CD8-positive, alpha-beta memory T cell (primary cell): ENCODE measurements at regions not wholly inside any gene's neighbourhood (a gene's known extent, or its start where the extent isn't known, plus 50 kb on each side); places are given as distances from the start of the nearest gene placed in this dataset.
"Not testable (repeated sequence)": the region's sequence is repeated elsewhere in the genome, so short reads cannot be mapped to it uniquely, and the experiment has no call there.

ENCODE experiments used
- CTCF ChIA-PET: fragments of 350-600 bp; sonication (Branson Sonifier 250); formaldehyde crosslinking; loops from one replicate; lab custom pipeline; 2021; ENCODE audit warnings: antibody characterized with exemption; lab: Charles Lee
- POLR2A ChIA-PET: fragments of 350-600 bp; sonication (Branson Sonifier 250); formaldehyde crosslinking; loops from one replicate; lab custom pipeline; 2021; ENCODE audit warnings: antibody characterized with exemption; lab: Charles Lee
- DNase-seq, 5 donors: peaks; one replicate each; pipeline versions ENCODE4 v3.0.0 to v3.0.0-alpha.2; 2020 to 2022; ENCODE audit warnings: mixed read lengths in 1 of 5
- H3K27ac ChIP-seq: one replicate; pipeline ENCODE4 v1.7.0; 2013; ENCODE audit warnings: low read depth, mild to moderate bottlenecking, low read length, moderate library complexity
- H3K27me3 ChIP-seq: 2 replicates; pipeline ENCODE4 v1.7.0; 2013; ENCODE audit warnings: low read length, mild to moderate bottlenecking; ENCODE audit not compliant: insufficient read depth, poor library complexity, severe bottlenecking
- H3K36me3 ChIP-seq: 2 replicates; pipeline ENCODE4 v1.7.0; 2013; ENCODE audit warnings: mild to moderate bottlenecking, low read length, moderate library complexity; ENCODE audit not compliant: insufficient read depth
- H3K4me1 ChIP-seq: 2 replicates; pipeline ENCODE4 v1.7.0; 2013; ENCODE audit warnings: mild to moderate bottlenecking, low read length, moderate library complexity; ENCODE audit not compliant: insufficient read depth
- H3K4me3 ChIP-seq: 2 replicates; pipeline ENCODE4 v1.7.0; 2013; ENCODE audit warnings: mild to moderate bottlenecking, low read length
- H3K9me3 ChIP-seq: 2 replicates; pipeline ENCODE4 v1.7.0; 2013; ENCODE audit warnings: mild to moderate bottlenecking, low read length
- H3K27ac Mint-ChIP-seq, 8 donors: one replicate each; pipeline ENCODE4 v1.8.0; 2020 to 2021; ENCODE audit warnings: mixed read lengths in 8 of 8, mild to moderate bottlenecking in 6 of 8, inconsistent platforms in 3 of 8, moderate library complexity in 3 of 8
- H3K27me3 Mint-ChIP-seq, 2 donors: one replicate each; pipeline ENCODE4 v1.8.0; 2020 to 2021; ENCODE audit warnings: mixed read lengths in 2 of 2, mild to moderate bottlenecking in 1 of 2, moderate library complexity in 1 of 2
- H3K36me3 Mint-ChIP-seq, 3 donors: one replicate each; pipeline ENCODE4 v1.8.0; 2020 to 2021; ENCODE audit warnings: mixed read lengths in 3 of 3, inconsistent platforms in 1 of 3, mild to moderate bottlenecking in 1 of 3
- H3K4me1 Mint-ChIP-seq, 3 donors: one replicate each; pipeline ENCODE4 v1.8.0; 2020 to 2021; ENCODE audit warnings: mixed read lengths in 3 of 3, inconsistent platforms in 1 of 3, mild to moderate bottlenecking in 1 of 3
- H3K4me3 Mint-ChIP-seq, 7 donors: one replicate each; pipeline ENCODE4 v1.8.0; 2020 to 2021; ENCODE audit warnings: mixed read lengths in 7 of 7, mild to moderate bottlenecking in 6 of 7, moderate library complexity in 4 of 7, inconsistent platforms in 2 of 7
- H3K9me3 Mint-ChIP-seq, 5 donors: one replicate each; pipeline ENCODE4 v1.8.0; 2020 to 2022; ENCODE audit warnings: mixed read lengths in 5 of 5, mild to moderate bottlenecking in 3 of 5, moderate library complexity in 2 of 5, inconsistent platforms in 1 of 5

DNA sequence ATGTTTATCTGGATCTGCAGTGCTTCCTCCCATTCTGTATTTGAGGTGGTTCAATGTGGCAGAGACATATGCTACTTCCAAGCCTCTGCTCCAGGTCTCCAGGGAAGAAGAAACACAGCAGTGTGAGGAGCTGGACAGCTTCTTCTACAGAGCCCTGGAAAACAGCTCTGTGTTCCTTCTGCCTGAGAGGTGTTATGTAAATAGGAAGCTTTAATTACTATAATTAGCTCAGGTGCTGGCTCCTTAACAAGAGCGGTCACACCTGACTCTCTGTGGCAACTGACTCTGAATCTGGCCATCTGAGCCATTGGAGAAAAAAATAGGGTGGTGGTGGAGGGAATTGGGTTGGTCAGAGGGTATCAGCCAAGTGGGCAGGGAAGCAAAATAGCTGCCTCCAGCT lies 332.4 kb upstream of the BRINP1 start:
- H3K27me3 ChIP-seq = no peaks in the 10 kb centered on the region
- Mint-ChIP-seq H3K9me3 (peaks cover 0 to 6% (median 0%) of the 10 kb centered on the region in 5 donors), H3K4me1 (no peaks in the 10 kb centered on the region), H3K4me3 (no peak overlapping the region), H3K27ac (no peak overlapping the region), H3K27me3 (no peaks in the 10 kb centered on the region), H3K36me3 (peaks cover 0 to 2% (median 0%) of the 10 kb centered on the region in 3 donors)
- no peak for DNase-seq
- H3K4me3 ChIP-seq = no peak overlapping the region
- ChIA-PET POLR2A (no interaction called here), CTCF (no interaction called here)
- no peak overlapping the region for H3K27ac ChIP-seq
- no peaks in the 10 kb centered on the region for H3K4me1 ChIP-seq
- no peaks in the 10 kb centered on the region for H3K9me3 ChIP-seq
- H3K36me3 ChIP-seq = no peaks in the 10 kb centered on the region

DNA sequence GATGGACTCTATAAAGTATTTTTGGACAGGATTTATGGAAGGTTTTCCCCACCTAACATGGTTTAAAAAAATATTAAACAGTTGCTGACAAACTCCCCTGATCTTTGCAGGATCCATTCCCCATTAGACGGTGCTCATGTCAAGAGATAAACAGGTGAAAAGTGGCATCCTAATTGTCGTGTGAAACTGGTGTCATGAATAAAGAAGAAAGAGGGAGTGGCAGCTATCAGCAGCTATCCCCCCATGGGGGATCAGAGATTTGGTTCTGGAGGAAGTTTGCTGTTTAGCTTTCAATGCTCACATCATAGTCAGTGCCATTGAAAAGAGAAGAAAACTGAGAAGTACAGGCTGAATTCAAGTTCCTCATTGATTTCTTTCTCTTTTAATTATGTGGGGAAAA lies 329.3 kb upstream of the BRINP1 start:
- H3K4me3 ChIP-seq = no peak overlapping the region
- peaks cover 0 to 2% (median 0%) of the 10 kb centered on the region in 3 donors for H3K36me3 Mint-ChIP-seq
- H3K4me3 Mint-ChIP-seq = no peak overlapping the region
- DNase-seq = no peak
- no peak overlapping the region for H3K27ac ChIP-seq
- H3K36me3 ChIP-seq = no peaks in the 10 kb centered on the region
- ChIA-PET CTCF (no interaction called here), POLR2A (no interaction called here)
- no peak overlapping the region for H3K27ac Mint-ChIP-seq
- no peaks in the 10 kb centered on the region for H3K4me1 ChIP-seq
- no peaks in the 10 kb centered on the region for H3K9me3 ChIP-seq
- no peaks in the 10 kb centered on the region for H3K27me3 Mint-ChIP-seq
- no peaks in the 10 kb centered on the region for H3K27me3 ChIP-seq
- H3K4me1 Mint-ChIP-seq = no peaks in the 10 kb centered on the region
- H3K9me3 Mint-ChIP-seq = peaks cover 0 to 8% (median 3%) of the 10 kb centered on the region in 5 donors

DNA sequence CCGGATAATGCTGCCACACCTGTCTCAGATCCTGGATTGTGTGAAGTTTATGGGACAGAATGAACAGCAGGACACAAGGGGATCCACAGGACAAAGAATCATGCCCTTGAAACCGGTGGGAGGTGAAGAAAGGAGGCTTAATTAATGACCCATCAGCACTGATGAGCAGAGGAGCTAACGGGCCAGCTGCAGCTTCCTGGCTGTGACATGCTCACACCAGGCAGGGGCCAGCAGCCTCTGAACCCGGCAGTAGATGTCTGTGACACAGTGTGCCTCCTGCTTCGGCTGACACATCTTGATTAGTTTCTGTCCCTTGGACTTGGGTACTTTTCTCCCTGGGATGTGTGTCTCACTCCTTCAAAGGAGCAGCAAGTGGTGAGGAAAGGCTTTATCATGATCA lies 328.8 kb upstream of the BRINP1 start:
- no peak overlapping the region for H3K27ac ChIP-seq
- H3K27me3 Mint-ChIP-seq = no peaks in the 10 kb centered on the region
- no peaks in the 10 kb centered on the region for H3K4me1 ChIP-seq
- H3K27ac Mint-ChIP-seq = no peak overlapping the region
- no peaks in the 10 kb centered on the region for H3K36me3 ChIP-seq
- POLR2A ChIA-PET = no interaction called here
- H3K4me1 Mint-ChIP-seq = no peaks in the 10 kb centered on the region
- H3K9me3 ChIP-seq = no peaks in the 10 kb centered on the region
- no peak overlapping the region for H3K4me3 Mint-ChIP-seq
- DNase-seq = no peak
- no peaks in the 10 kb centered on the region for H3K27me3 ChIP-seq
- no peak overlapping the region for H3K4me3 ChIP-seq
- CTCF ChIA-PET = no interaction called here
- peaks cover 0 to 2% (median 0%) of the 10 kb centered on the region in 3 donors for H3K36me3 Mint-ChIP-seq
- H3K9me3 Mint-ChIP-seq = peaks cover 2 to 8% (median 3%) of the 10 kb centered on the region in 5 donors

DNA sequence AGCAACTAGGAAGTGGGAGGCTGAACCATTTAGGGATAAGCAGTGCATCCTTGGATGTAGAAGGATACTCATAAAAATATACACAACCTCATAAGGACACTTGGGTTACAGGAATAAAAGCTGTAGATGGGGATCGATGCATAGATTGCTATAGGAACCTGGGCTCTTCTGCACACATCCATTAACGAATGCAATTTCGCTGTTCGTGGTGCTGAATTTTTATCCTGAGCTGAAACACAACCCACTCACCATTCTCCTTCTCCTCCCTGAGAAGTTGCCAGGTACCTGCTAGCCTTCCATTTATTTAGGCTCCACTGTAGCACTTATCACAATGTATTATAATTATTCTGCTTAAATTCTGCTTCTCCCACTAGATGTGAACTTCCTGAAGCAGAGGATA lies 320.6 kb upstream of the BRINP1 start:
- ChIA-PET CTCF (no interaction called here), POLR2A (no interaction called here)
- no peaks in the 10 kb centered on the region for H3K27me3 Mint-ChIP-seq
- no peaks in the 10 kb centered on the region for H3K4me1 Mint-ChIP-seq
- Histone ChIP-seq H3K9me3 (no peaks in the 10 kb centered on the region), H3K4me1 (no peaks in the 10 kb centered on the region), H3K4me3 (no peak overlapping the region), H3K27me3 (no peaks in the 10 kb centered on the region), H3K27ac (no peak overlapping the region), H3K36me3 (no peaks in the 10 kb centered on the region)
- no peak for DNase-seq
- no peaks in the 10 kb centered on the region for H3K36me3 Mint-ChIP-seq
- peaks cover 1 to 9% (median 3%) of the 10 kb centered on the region in 5 donors for H3K9me3 Mint-ChIP-seq
- H3K4me3 Mint-ChIP-seq = no peak overlapping the region
- H3K27ac Mint-ChIP-seq = no peak overlapping the region

DNA sequence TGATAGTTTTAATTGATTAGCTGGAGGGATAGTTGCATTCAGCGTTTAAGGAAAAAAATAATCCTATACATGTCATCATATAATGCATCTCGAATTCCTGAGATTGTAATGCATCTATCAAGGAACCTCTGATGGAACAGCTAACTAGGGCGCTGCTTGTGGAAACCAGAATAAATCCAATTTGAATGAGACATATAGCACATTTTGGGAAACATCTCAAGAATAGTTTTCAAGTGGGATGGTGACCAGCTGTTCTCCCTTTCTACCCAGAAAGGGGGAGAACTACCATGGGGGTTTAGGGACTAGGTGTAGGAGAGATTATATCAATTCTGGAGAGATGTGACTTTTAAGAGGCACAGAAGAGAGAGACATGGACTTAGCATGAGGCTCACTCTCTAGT lies 319.3 kb upstream of the BRINP1 start:
- H3K4me3 ChIP-seq = no peak overlapping the region
- CTCF ChIA-PET = no interaction called here
- no peaks in the 10 kb centered on the region for H3K36me3 Mint-ChIP-seq
- H3K4me1 ChIP-seq = no peaks in the 10 kb centered on the region
- H3K9me3 ChIP-seq = no peaks in the 10 kb centered on the region
- H3K4me1 Mint-ChIP-seq = no peaks in the 10 kb centered on the region
- no peaks in the 10 kb centered on the region for H3K27me3 ChIP-seq
- no peaks in the 10 kb centered on the region for H3K27me3 Mint-ChIP-seq
- no peak overlapping the region for H3K27ac ChIP-seq
- H3K9me3 Mint-ChIP-seq = peaks cover 0 to 9% (median 3%) of the 10 kb centered on the region in 5 donors
- DNase-seq = no peak
- POLR2A ChIA-PET = no interaction called here
- H3K36me3 ChIP-seq = no peaks in the 10 kb centered on the region
- H3K27ac Mint-ChIP-seq = no peak overlapping the region
- no peak overlapping the region for H3K4me3 Mint-ChIP-seq

DNA sequence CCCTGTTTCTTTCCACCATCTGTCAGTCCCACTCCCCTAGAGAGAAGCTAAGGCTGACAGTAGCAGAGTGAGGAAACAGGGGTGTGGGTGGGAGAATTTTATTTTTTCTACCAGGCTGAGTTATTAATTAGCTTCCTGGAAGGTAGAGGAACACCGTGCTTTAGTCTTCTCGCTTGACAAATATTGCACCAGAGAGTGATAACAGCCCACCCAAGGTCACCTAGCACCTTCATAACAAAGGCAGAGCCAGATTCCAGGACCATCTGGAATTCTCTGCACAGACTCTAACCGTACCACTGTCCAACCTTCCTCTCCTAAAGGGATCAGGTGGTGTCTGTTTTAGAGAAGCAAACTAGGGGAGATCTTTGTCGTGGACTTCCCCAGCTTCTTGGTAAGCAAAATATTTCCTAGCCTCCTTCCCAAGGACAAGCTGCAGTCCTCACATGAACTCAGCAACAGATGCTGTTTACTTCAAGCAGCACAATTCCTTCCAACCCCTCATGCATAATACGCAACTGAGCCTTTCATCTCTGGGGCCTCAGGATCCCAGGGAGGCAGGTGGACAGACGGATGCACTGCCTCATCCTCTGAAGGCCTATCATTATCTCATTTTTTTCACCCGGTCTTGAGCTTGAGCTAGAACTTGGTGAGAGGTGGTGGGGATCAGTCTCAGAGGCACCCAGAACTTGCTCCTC lies 308.7 kb upstream of the BRINP1 start:
- Mint-ChIP-seq H3K36me3 (no peaks in the 10 kb centered on the region), H3K27ac (no peak overlapping the region), H3K4me1 (no peaks in the 10 kb centered on the region), H3K9me3 (peaks cover 0 to 8% (median 2%) of the 10 kb centered on the region in 5 donors), H3K4me3 (no peak overlapping the region), H3K27me3 (peaks cover 0 to 3% of the 10 kb centered on the region in 2 donors)
- no peaks in the 10 kb centered on the region for H3K4me1 ChIP-seq
- ChIA-PET POLR2A (no interaction called here), CTCF (no interaction called here)
- H3K4me3 ChIP-seq = no peak overlapping the region
- H3K9me3 ChIP-seq = no peaks in the 10 kb centered on the region
- H3K27ac ChIP-seq = no peak overlapping the region
- no peaks in the 10 kb centered on the region for H3K27me3 ChIP-seq
- H3K36me3 ChIP-seq = no peaks in the 10 kb centered on the region
- no peak for DNase-seq

DNA sequence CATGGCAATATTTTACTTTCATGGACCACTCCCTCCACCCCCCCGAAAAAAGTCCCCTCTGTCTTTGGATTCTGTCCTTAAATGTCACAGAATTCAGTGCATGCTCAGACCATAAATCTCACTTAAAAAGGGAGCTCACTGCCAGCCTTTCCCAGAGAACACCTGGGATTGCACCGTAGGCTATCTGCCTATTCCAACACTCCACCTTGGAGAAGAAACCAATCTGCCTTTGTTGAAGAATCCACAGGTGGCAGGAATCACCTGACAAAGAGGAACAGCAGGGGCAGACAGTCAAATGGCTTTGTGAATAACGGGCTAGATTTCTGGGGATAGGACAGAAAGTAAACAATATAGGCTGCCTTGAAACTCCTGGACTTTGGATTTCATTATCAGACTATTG lies 306.7 kb upstream of the BRINP1 start:
- Mint-ChIP-seq H3K36me3 (no peaks in the 10 kb centered on the region), H3K4me3 (no peak overlapping the region), H3K27ac (no peak overlapping the region), H3K4me1 (no peaks in the 10 kb centered on the region), H3K27me3 (no peaks in the 10 kb centered on the region), H3K9me3 (peaks cover 0 to 7% (median 0%) of the 10 kb centered on the region in 5 donors)
- POLR2A ChIA-PET = no interaction called here
- Histone ChIP-seq H3K9me3 (no peaks in the 10 kb centered on the region), H3K27me3 (no peaks in the 10 kb centered on the region), H3K36me3 (no peaks in the 10 kb centered on the region), H3K27ac (no peak overlapping the region), H3K4me1 (no peaks in the 10 kb centered on the region), H3K4me3 (no peak overlapping the region)
- no peak for DNase-seq
- CTCF ChIA-PET = no interaction called here

DNA sequence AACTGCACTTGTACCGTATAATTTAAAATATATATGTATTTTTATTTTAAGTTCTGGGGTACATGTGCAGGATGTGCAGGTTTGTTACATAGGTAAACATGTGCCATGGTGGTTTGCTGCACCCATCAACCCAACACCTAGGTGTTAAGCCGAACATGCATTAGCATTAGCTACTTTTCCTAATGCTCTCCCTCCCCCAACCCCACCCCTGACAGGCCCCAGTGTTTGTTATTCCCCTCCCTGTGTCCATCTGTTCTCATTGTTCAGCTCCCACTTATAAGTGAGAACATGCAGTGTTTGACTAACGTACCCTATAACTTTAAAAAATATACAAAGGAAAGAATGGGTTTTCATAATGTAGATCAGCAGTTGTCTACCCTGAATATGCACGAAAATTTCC lies 303.5 kb upstream of the BRINP1 start:
- POLR2A ChIA-PET, CTCF ChIA-PET, H3K27ac Mint-ChIP-seq, H3K4me3 ChIP-seq, H3K27me3 ChIP-seq, H3K27ac ChIP-seq, H3K27me3 Mint-ChIP-seq, H3K36me3 ChIP-seq, H3K4me1 Mint-ChIP-seq, DNase-seq, H3K4me1 ChIP-seq, H3K9me3 Mint-ChIP-seq, H3K9me3 ChIP-seq, H3K36me3 Mint-ChIP-seq, H3K4me3 Mint-ChIP-seq: not testable (repeated sequence)
